T47D (cell line): ENCODE measurements at regions not wholly inside any gene's neighbourhood (a gene's known extent, or its start where the extent isn't known, plus 50 kb on each side); places are given as distances from the start of the nearest gene placed in this dataset.

ENCODE experiments used
- DNase-seq, 2 experiments: peaks; one replicate each; pipeline versions ENCODE4 v3.0.0 to v3.0.0-alpha.2; 2011 to 2012; ENCODE audit warnings: low read depth in 1 of 2, low spot score in 1 of 2
- JUND ChIP-seq: IDR thresholded peaks from 2 replicates; pipeline ENCODE4 v1.6.1; 2012; ENCODE audit warnings: low read depth
- in situ Hi-C: cut with HindIII; loops from 2 replicates; pipeline ENCODE4 v1.10.0; 2016; ENCODE audit warnings: low sequenced_read_pairs, low pct_unique_long_range_greater_than_20kb

GRCh38 chr2:106701203-106702022 lies 184.6 kb downstream of the ST6GAL2 start:
- in situ Hi-C loops, result no loop called here
- no peak for DNase-seq
- TF ChIP-seq JUND, result no peak

GRCh38 chr2:106703161-106703560 lies 182.8 kb downstream of the ST6GAL2 start:
- TF ChIP-seq JUND, result no peak
- DNase-seq, result no peak
- in situ Hi-C loops, result no loop called here

GRCh38 chr2:106704798-106705197 lies 181.2 kb downstream of the ST6GAL2 start:
- DNase-seq, result no peak
- in situ Hi-C loops, result no loop called here
- no peak for TF ChIP-seq JUND

- in situ Hi-C loops, result no loop called here
- no peak for DNase-seq
- TF ChIP-seq JUND, result no peak
Measured at GRCh38 chr2:106705877-106706276, 180.1 kb downstream of the ST6GAL2 start.

GRCh38 chr2:106706283-106706682 lies 179.7 kb downstream of the ST6GAL2 start:
- TF ChIP-seq JUND, result no peak
- no peak for DNase-seq
- in situ Hi-C loops, result no loop called here

- no peak for TF ChIP-seq JUND
- DNase-seq, result no peak
- in situ Hi-C loops, result no loop called here
Measured at GRCh38 chr2:106708209-106708608, 177.8 kb downstream of the ST6GAL2 start.

GRCh38 chr2:106709229-106709628 lies 176.7 kb downstream of the ST6GAL2 start:
- TF ChIP-seq JUND, result no peak
- in situ Hi-C loops, result no loop called here

GRCh38 chr2:106719222-106719621 lies 166.7 kb downstream of the ST6GAL2 start:
- in situ Hi-C loops, result no loop called here
- no peak for TF ChIP-seq JUND
- no peak for DNase-seq

More at GRCh38 chr2:106709229-106709628, 176.7 kb downstream of the ST6GAL2 start:
- DNase-seq, result no peak

GRCh38 chr2:106720026-106720425 lies 165.9 kb downstream of the ST6GAL2 start:
- in situ Hi-C loops, result no loop called here
- no peak for TF ChIP-seq JUND
- no peak for DNase-seq

GRCh38 chr2:106724301-106724794 lies 161.6 kb downstream of the ST6GAL2 start:
- in situ Hi-C loops, result no loop called here
- no peak for TF ChIP-seq JUND
- DNase-seq, result no peak

- DNase-seq, result no peak
- in situ Hi-C loops, result no loop called here
- no peak for TF ChIP-seq JUND
Measured at GRCh38 chr2:106734165-106734564, 151.8 kb downstream of the ST6GAL2 start.

- DNase-seq, result no peak
- no peak for TF ChIP-seq JUND
- in situ Hi-C loops, result no loop called here
Measured at GRCh38 chr2:106735807-106736206, 150.2 kb downstream of the ST6GAL2 start.

- no peak for TF ChIP-seq JUND
- in situ Hi-C loops, result no loop called here
- DNase-seq, result no peak
Measured at GRCh38 chr2:106736221-106736620, 149.7 kb downstream of the ST6GAL2 start.
